B cell (primary cell): ENCODE measurements at regions not wholly inside any gene's neighbourhood (a gene's known extent, or its start where the extent isn't known, plus 50 kb on each side); places are given as distances from the start of the nearest gene placed in this dataset.
"Not testable (repeated sequence)": the region's sequence is repeated elsewhere in the genome, so short reads cannot be mapped to it uniquely, and the experiment has no call there.

Experiments used
- CTCF ChIP-seq: fragments of 200-600 bp; IDR thresholded peaks from one replicate; pipeline ENCODE4 v1.8.0; 2022; ENCODE audit warnings: antibody characterized with exemption, mild to moderate bottlenecking
- EZH2 ChIP-seq: IDR thresholded peaks from 2 replicates; pipeline ENCODE4 v1.6.1; 2012; ENCODE audit warnings: borderline replicate concordance, low read depth, mild to moderate bottlenecking, moderate library complexity, low read length; ENCODE audit not compliant: insufficient read depth, poor library complexity, severe bottlenecking

- not testable (repeated sequence) for TF ChIP-seq CTCF, EZH2
Observed at GRCh38 chr7:6978326-6978725, 152.3 kb upstream of the CCZ1B start.
